ENCODE measurements at regions not wholly inside any gene's neighbourhood (a gene's known extent, or its start where the extent isn't known, plus 50 kb on each side); places are given as distances from the start of the nearest gene placed in this dataset.

DNA sequence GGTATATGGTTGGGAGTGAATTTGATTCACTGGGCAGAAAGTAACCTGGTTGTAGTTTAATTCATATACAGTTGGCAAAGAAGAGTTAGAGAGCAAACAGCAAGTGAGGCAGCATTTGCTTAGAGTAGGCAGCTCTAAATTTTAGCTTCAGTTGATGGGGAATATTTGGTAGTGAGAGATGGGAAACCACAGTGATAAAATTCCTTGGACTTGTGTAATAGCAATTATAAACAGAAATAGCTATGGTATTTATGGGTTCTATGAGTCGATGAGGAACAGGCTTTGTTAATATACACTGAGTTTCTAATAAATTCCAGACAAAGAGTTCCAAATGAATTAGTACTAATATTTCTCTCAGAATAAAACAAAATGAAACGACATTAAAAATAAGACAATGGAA lies 894.0 kb downstream of the ROBO2 start:
- Mint-ChIP-seq H3K9me3 (no peaks in the 10 kb centered on the region), H3K27ac (ENCODE audit: unreplicated experiment) (no peak overlapping the region), H3K4me1 (no peaks in the 10 kb centered on the region), H3K4me3 (no peak overlapping the region), H3K27me3 (ENCODE audit: low read depth) (no peaks in the 10 kb centered on the region), H3K36me3 (ENCODE audit: low read depth) (no peaks in the 10 kb centered on the region)
- DNase-seq (ENCODE audit: low read depth, low spot score): no peak
- TF ChIP-seq, protein P1, sequence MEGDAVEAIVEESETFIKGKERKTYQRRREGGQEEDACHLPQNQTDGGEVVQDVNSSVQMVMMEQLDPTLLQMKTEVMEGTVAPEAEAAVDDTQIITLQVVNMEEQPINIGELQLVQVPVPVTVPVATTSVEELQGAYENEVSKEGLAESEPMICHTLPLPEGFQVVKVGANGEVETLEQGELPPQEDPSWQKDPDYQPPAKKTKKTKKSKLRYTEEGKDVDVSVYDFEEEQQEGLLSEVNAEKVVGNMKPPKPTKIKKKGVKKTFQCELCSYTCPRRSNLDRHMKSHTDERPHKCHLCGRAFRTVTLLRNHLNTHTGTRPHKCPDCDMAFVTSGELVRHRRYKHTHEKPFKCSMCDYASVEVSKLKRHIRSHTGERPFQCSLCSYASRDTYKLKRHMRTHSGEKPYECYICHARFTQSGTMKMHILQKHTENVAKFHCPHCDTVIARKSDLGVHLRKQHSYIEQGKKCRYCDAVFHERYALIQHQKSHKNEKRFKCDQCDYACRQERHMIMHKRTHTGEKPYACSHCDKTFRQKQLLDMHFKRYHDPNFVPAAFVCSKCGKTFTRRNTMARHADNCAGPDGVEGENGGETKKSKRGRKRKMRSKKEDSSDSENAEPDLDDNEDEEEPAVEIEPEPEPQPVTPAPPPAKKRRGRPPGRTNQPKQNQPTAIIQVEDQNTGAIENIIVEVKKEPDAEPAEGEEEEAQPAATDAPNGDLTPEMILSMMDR (conservative IDR thresholded peaks at IDR 0.05): no peak

DNA sequence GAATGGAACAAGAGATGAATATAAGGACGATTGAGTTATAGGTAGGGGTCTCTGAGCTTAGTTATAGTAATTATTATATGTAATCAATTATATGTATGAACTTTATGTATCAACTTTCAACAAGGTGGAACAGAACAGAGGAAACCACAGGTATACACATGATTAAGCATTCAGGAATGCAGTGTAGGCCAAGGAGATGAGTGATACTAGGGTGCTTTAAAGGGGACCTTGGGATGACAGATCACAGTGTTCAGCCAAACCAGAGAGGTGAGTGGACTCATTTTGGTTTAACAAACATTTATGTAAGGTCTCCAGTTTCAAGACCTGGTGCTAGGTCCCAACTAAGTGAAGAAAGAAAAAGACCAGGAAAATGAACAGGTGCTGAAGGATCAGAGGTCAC lies 895.5 kb downstream of the ROBO2 start:
- Mint-ChIP-seq H3K4me3 (no peak overlapping the region), H3K27ac (ENCODE audit: unreplicated experiment) (no peak overlapping the region)

DNA sequence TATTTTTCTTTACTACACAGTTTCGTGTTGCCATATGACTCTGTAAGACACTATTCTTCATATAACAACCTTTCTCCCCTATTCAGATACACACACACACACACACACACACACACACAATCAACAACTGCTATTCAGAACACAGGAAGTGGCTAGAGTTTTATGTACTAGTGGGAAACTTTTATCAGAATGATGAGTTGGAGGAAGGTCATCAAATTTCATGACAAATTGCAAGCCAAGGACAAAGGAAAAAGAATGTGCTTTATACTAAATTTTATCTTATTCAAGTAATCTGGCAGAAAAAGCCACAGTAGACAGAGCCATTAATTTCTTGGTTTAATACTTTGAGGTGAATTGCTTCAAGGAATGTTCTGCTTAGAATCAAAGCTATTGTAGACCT lies 899.8 kb downstream of the ROBO2 start:
- H3K27ac Mint-ChIP-seq (ENCODE audit: unreplicated experiment): no peak overlapping the region
- H3K4me1 Mint-ChIP-seq: peaks cover 3% of the 10 kb centered on the region
- H3K36me3 Mint-ChIP-seq (ENCODE audit: low read depth): no peaks in the 10 kb centered on the region
- TF ChIP-seq, protein P1 (conservative IDR thresholded peaks at IDR 0.05): no peak
- H3K4me3 Mint-ChIP-seq: no peak overlapping the region
- no peaks in the 10 kb centered on the region for H3K27me3 Mint-ChIP-seq (ENCODE audit: low read depth)
- H3K9me3 Mint-ChIP-seq: no peaks in the 10 kb centered on the region
- DNase-seq (ENCODE audit: low read depth, low spot score): no peak

More for the DNA sequence above, 895.5 kb downstream of the ROBO2 start:
- peaks cover 3% of the 10 kb centered on the region for H3K4me1 Mint-ChIP-seq
- no peaks in the 10 kb centered on the region for H3K27me3 Mint-ChIP-seq (ENCODE audit: low read depth)
- H3K36me3 Mint-ChIP-seq (ENCODE audit: low read depth): no peaks in the 10 kb centered on the region
- no peaks in the 10 kb centered on the region for H3K9me3 Mint-ChIP-seq
- DNase-seq (ENCODE audit: low read depth, low spot score): no peak
- TF ChIP-seq, protein P1 (conservative IDR thresholded peaks at IDR 0.05): no peak

DNA sequence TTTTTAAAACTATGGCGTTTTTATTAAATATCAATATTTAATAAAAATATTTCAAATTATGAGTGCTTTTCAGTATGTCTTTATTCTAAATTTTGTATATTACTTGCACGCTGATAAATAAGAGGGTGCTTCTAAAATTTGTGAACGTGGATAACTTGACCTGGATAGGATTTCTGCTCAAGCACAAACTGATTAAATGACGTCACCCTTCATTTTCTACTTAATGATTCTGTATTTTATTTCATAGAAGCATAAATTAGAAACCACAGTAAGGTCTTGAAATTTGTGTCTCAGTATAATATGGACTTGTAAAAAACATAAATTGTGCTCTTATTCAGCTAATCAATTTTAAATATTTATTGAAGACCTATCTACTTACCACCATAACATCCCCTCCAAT lies 903.7 kb downstream of the ROBO2 start:
- Mint-ChIP-seq H3K4me3 (no peak overlapping the region), H3K27ac (ENCODE audit: unreplicated experiment) (no peak overlapping the region), H3K36me3 (ENCODE audit: low read depth) (no peaks in the 10 kb centered on the region), H3K27me3 (ENCODE audit: low read depth) (no peaks in the 10 kb centered on the region), H3K4me1 (peaks cover 3% of the 10 kb centered on the region), H3K9me3 (no peaks in the 10 kb centered on the region)
- DNase-seq (ENCODE audit: low read depth, low spot score): no peak
- TF ChIP-seq, protein P1 (conservative IDR thresholded peaks at IDR 0.05): no peak

DNA sequence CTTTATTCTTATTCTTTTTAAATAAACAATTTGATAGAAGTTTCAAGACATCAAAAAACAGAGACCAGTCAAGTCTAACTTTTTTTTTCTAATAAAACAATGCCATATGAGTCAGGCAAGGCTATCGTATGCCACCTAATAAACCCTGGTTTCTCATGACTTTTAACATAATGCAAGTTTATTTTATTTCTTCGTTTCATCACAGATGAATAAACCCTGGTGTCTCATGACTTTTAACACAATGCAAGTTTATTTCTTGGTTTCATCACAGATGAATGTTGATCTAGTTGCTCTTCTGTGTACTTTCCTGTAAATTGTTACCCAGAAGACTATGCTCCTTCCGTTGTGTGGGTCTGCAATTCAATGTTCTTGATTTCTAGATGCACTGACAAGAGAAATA lies 905.4 kb downstream of the ROBO2 start:
- Mint-ChIP-seq H3K4me1 (no peaks in the 10 kb centered on the region), H3K27me3 (ENCODE audit: low read depth) (no peaks in the 10 kb centered on the region), H3K9me3 (peaks cover 4% of the 10 kb centered on the region), H3K36me3 (ENCODE audit: low read depth) (no peaks in the 10 kb centered on the region), H3K27ac (ENCODE audit: unreplicated experiment) (no peak overlapping the region), H3K4me3 (no peak overlapping the region)
- TF ChIP-seq, protein P1 (conservative IDR thresholded peaks at IDR 0.05): no peak
- no peak for DNase-seq (ENCODE audit: low read depth, low spot score)

DNA sequence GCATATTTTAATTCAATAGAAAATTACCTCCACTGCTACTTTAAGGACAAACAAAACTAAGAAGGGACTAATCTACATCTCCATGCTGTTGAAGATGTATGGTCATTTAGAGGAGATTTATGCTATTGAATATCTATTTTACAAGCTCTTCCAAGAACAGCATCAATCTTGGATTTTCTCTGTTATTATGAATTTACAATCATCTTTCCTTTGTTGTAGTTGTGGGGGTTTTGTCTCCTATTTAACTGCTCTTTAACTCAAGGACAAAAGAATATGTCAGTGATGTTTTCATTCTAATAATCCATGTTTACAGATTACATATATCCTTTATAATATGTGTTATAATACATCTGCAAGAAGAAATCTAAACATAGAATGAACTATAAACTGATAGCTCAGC lies 907.8 kb downstream of the ROBO2 start:
- no peak for DNase-seq (ENCODE audit: low read depth, low spot score)
- TF ChIP-seq, protein P1 (conservative IDR thresholded peaks at IDR 0.05): no peak
- H3K9me3 Mint-ChIP-seq: peaks cover 4% of the 10 kb centered on the region
- H3K4me1 Mint-ChIP-seq: no peaks in the 10 kb centered on the region
- no peaks in the 10 kb centered on the region for H3K27me3 Mint-ChIP-seq (ENCODE audit: low read depth)
- H3K27ac Mint-ChIP-seq (ENCODE audit: unreplicated experiment): no peak overlapping the region
- no peaks in the 10 kb centered on the region for H3K36me3 Mint-ChIP-seq (ENCODE audit: low read depth)
- no peak overlapping the region for H3K4me3 Mint-ChIP-seq

Measured in neural crest cell (in vitro differentiated cells).